ENCODE measurements at regions not wholly inside any gene's neighbourhood (a gene's known extent, or its start where the extent isn't known, plus 50 kb on each side); places are given as distances from the start of the nearest gene placed in this dataset.

- no peak overlapping the region for H3K4me3 ChIP-seq (ENCODE audit: low read depth, low read length)
- no peaks in the 10 kb centered on the region for H3K36me3 ChIP-seq (ENCODE audit: insufficient read depth, low read length)
- peaks cover 24% of the 10 kb centered on the region; the same call in 1 of the 2 replicates for H3K27me3 ChIP-seq (ENCODE audit: insufficient read depth, low read length)
- no peak overlapping the region for H3K27ac ChIP-seq (ENCODE audit: low read depth, low read length)
- H3K79me2 ChIP-seq (ENCODE audit: control insufficient read depth, insufficient read depth, low read length, unreplicated experiment): no peaks in the 10 kb centered on the region
- H2AFZ ChIP-seq (ENCODE audit: low read length, unreplicated experiment): no peak overlapping the region
- H3K4me1 ChIP-seq (ENCODE audit: control insufficient read depth, insufficient read depth, low read length, unreplicated experiment): no peaks in the 10 kb centered on the region
Measured at GRCh38 chr15:79515300-79516027, 83.3 kb downstream of the MINAR1 start.

- Histone ChIP-seq H3K4me3 (ENCODE audit: low read depth, low read length) (no peak overlapping the region), H3K36me3 (ENCODE audit: insufficient read depth, low read length) (no peaks in the 10 kb centered on the region), H3K4me1 (ENCODE audit: control insufficient read depth, insufficient read depth, low read length, unreplicated experiment) (no peaks in the 10 kb centered on the region), H3K27ac (ENCODE audit: low read depth, low read length) (no peak overlapping the region), H3K27me3 (ENCODE audit: insufficient read depth, low read length) (peaks cover 20% of the 10 kb centered on the region; the same call in 1 of the 2 replicates), H3K79me2 (ENCODE audit: control insufficient read depth, insufficient read depth, low read length, unreplicated experiment) (no peaks in the 10 kb centered on the region), H2AFZ (ENCODE audit: low read length, unreplicated experiment) (no peak overlapping the region)
Measured at GRCh38 chr15:79516155-79516554, 84.0 kb downstream of the MINAR1 start.

- H3K4me1 ChIP-seq (ENCODE audit: control insufficient read depth, insufficient read depth, low read length, unreplicated experiment): no peaks in the 10 kb centered on the region
- H3K27me3 ChIP-seq (ENCODE audit: insufficient read depth, low read length): peaks cover 19% of the 10 kb centered on the region; the same call in 1 of the 2 replicates
Measured at GRCh38 chr15:79516646-79517045, 84.5 kb downstream of the MINAR1 start.

GRCh38 chr15:79519628-79520027, 87.5 kb downstream of the MINAR1 start:
- no peak overlapping the region for H3K27ac ChIP-seq (ENCODE audit: low read depth, low read length)
- H3K36me3 ChIP-seq (ENCODE audit: insufficient read depth, low read length): no peaks in the 10 kb centered on the region
- no peaks in the 10 kb centered on the region for H3K79me2 ChIP-seq (ENCODE audit: control insufficient read depth, insufficient read depth, low read length, unreplicated experiment)
- H3K4me3 ChIP-seq (ENCODE audit: low read depth, low read length): no peak overlapping the region
- peaks cover 15% of the 10 kb centered on the region; the same call in 1 of the 2 replicates for H3K27me3 ChIP-seq (ENCODE audit: insufficient read depth, low read length)
- H3K4me1 ChIP-seq (ENCODE audit: control insufficient read depth, insufficient read depth, low read length, unreplicated experiment): no peaks in the 10 kb centered on the region
- no peak overlapping the region for H2AFZ ChIP-seq (ENCODE audit: low read length, unreplicated experiment)

More at GRCh38 chr15:79516646-79517045, 84.5 kb downstream of the MINAR1 start:
- Histone ChIP-seq H3K36me3 (ENCODE audit: insufficient read depth, low read length) (no peaks in the 10 kb centered on the region), H3K79me2 (ENCODE audit: control insufficient read depth, insufficient read depth, low read length, unreplicated experiment) (no peaks in the 10 kb centered on the region), H2AFZ (ENCODE audit: low read length, unreplicated experiment) (no peak overlapping the region), H3K27ac (ENCODE audit: low read depth, low read length) (no peak overlapping the region), H3K4me3 (ENCODE audit: low read depth, low read length) (no peak overlapping the region)

GRCh38 chr15:79520654-79521053, 88.5 kb downstream of the MINAR1 start:
- Histone ChIP-seq H3K4me1 (ENCODE audit: control insufficient read depth, insufficient read depth, low read length, unreplicated experiment) (no peaks in the 10 kb centered on the region), H3K27me3 (ENCODE audit: insufficient read depth, low read length) (peaks cover 15% of the 10 kb centered on the region; the same call in 1 of the 2 replicates), H2AFZ (ENCODE audit: low read length, unreplicated experiment) (no peak overlapping the region), H3K4me3 (ENCODE audit: low read depth, low read length) (no peak overlapping the region), H3K36me3 (ENCODE audit: insufficient read depth, low read length) (no peaks in the 10 kb centered on the region), H3K79me2 (ENCODE audit: control insufficient read depth, insufficient read depth, low read length, unreplicated experiment) (no peaks in the 10 kb centered on the region), H3K27ac (ENCODE audit: low read depth, low read length) (no peak overlapping the region)

- Histone ChIP-seq H3K27me3 (ENCODE audit: insufficient read depth, low read length) (peaks cover 7% of the 10 kb centered on the region; the same call in 1 of the 2 replicates), H2AFZ (ENCODE audit: low read length, unreplicated experiment) (no peak overlapping the region), H3K36me3 (ENCODE audit: insufficient read depth, low read length) (no peaks in the 10 kb centered on the region), H3K4me3 (ENCODE audit: low read depth, low read length) (no peak overlapping the region), H3K4me1 (ENCODE audit: control insufficient read depth, insufficient read depth, low read length, unreplicated experiment) (no peaks in the 10 kb centered on the region), H3K79me2 (ENCODE audit: control insufficient read depth, insufficient read depth, low read length, unreplicated experiment) (no peaks in the 10 kb centered on the region), H3K27ac (ENCODE audit: low read depth, low read length) (no peak overlapping the region)
Measured at GRCh38 chr15:79522656-79523055, 90.5 kb downstream of the MINAR1 start.

- Histone ChIP-seq H3K79me2 (ENCODE audit: control insufficient read depth, insufficient read depth, low read length, unreplicated experiment) (no peaks in the 10 kb centered on the region), H3K4me3 (ENCODE audit: low read depth, low read length) (no peak overlapping the region), H3K36me3 (ENCODE audit: insufficient read depth, low read length) (no peaks in the 10 kb centered on the region), H2AFZ (ENCODE audit: low read length, unreplicated experiment) (no peak overlapping the region), H3K27me3 (ENCODE audit: insufficient read depth, low read length) (peaks cover 5% of the 10 kb centered on the region; the same call in 1 of the 2 replicates), H3K27ac (ENCODE audit: low read depth, low read length) (no peak overlapping the region), H3K4me1 (ENCODE audit: control insufficient read depth, insufficient read depth, low read length, unreplicated experiment) (no peaks in the 10 kb centered on the region)
Measured at GRCh38 chr15:79523266-79523665, 91.1 kb downstream of the MINAR1 start.

- Histone ChIP-seq H3K27ac (ENCODE audit: low read depth, low read length) (no peak overlapping the region), H3K36me3 (ENCODE audit: insufficient read depth, low read length) (no peaks in the 10 kb centered on the region), H3K4me3 (ENCODE audit: low read depth, low read length) (no peak overlapping the region), H3K27me3 (ENCODE audit: insufficient read depth, low read length) (peaks cover 7% of the 10 kb centered on the region; the same call in 1 of the 2 replicates), H3K79me2 (ENCODE audit: control insufficient read depth, insufficient read depth, low read length, unreplicated experiment) (no peaks in the 10 kb centered on the region), H3K4me1 (ENCODE audit: control insufficient read depth, insufficient read depth, low read length, unreplicated experiment) (no peaks in the 10 kb centered on the region), H2AFZ (ENCODE audit: low read length, unreplicated experiment) (no peak overlapping the region)
Measured at GRCh38 chr15:79524531-79524930, 92.4 kb downstream of the MINAR1 start.

GRCh38 chr15:79526376-79526775, 94.2 kb downstream of the MINAR1 start:
- Histone ChIP-seq H3K27ac (ENCODE audit: low read depth, low read length) (no peak overlapping the region), H3K79me2 (ENCODE audit: control insufficient read depth, insufficient read depth, low read length, unreplicated experiment) (no peaks in the 10 kb centered on the region), H3K27me3 (ENCODE audit: insufficient read depth, low read length) (peaks cover 13% of the 10 kb centered on the region; the same call in 1 of the 2 replicates), H3K4me3 (ENCODE audit: low read depth, low read length) (no peak overlapping the region), H3K4me1 (ENCODE audit: control insufficient read depth, insufficient read depth, low read length, unreplicated experiment) (no peaks in the 10 kb centered on the region), H2AFZ (ENCODE audit: low read length, unreplicated experiment) (no peak overlapping the region), H3K36me3 (ENCODE audit: insufficient read depth, low read length) (no peaks in the 10 kb centered on the region)

GRCh38 chr15:79527821-79528220, 95.7 kb downstream of the MINAR1 start:
- Histone ChIP-seq H3K4me3 (ENCODE audit: low read depth, low read length) (no peak overlapping the region), H3K36me3 (ENCODE audit: insufficient read depth, low read length) (no peaks in the 10 kb centered on the region), H2AFZ (ENCODE audit: low read length, unreplicated experiment) (no peak overlapping the region), H3K4me1 (ENCODE audit: control insufficient read depth, insufficient read depth, low read length, unreplicated experiment) (no peaks in the 10 kb centered on the region), H3K27ac (ENCODE audit: low read depth, low read length) (no peak overlapping the region), H3K79me2 (ENCODE audit: control insufficient read depth, insufficient read depth, low read length, unreplicated experiment) (no peaks in the 10 kb centered on the region), H3K27me3 (ENCODE audit: insufficient read depth, low read length) (peaks cover 18% of the 10 kb centered on the region; the same call in 1 of the 2 replicates)

- Histone ChIP-seq H3K4me1 (ENCODE audit: control insufficient read depth, insufficient read depth, low read length, unreplicated experiment) (no peaks in the 10 kb centered on the region), H3K27me3 (ENCODE audit: insufficient read depth, low read length) (peaks cover 23% of the 10 kb centered on the region; the same call in 1 of the 2 replicates), H3K4me3 (ENCODE audit: low read depth, low read length) (no peak overlapping the region), H2AFZ (ENCODE audit: low read length, unreplicated experiment) (no peak overlapping the region), H3K27ac (ENCODE audit: low read depth, low read length) (no peak overlapping the region), H3K79me2 (ENCODE audit: control insufficient read depth, insufficient read depth, low read length, unreplicated experiment) (no peaks in the 10 kb centered on the region), H3K36me3 (ENCODE audit: insufficient read depth, low read length) (no peaks in the 10 kb centered on the region)
Measured at GRCh38 chr15:79529157-79529785, 97.1 kb downstream of the MINAR1 start.
